ENCODE measurements at regions not wholly inside any gene's neighbourhood (a gene's known extent, or its start where the extent isn't known, plus 50 kb on each side); places are given as distances from the start of the nearest gene placed in this dataset.

DNA sequence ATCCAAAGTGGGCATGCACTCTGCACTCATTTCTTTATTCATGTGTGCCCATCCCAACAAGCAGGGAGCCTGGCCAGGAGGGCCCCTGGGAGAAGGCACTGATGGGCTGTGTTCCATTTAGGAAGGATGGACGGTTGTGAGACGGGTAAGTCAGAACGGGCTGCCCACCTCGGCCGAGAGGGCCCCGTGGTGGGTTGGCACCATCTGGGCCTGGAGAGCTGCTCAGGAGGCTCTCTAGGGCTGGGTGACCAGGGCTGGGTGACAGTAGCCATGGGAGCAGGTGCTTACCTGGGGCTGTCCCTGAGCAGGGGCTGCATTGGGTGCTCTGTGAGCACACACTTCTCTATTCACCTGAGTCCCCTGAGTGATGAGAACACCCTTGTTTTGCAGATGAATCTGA is 129.3 kb upstream of the B3GAT1 start:
- peaks cover 13% of the 10 kb centered on the region for H3K27me3 Mint-ChIP-seq
- H3K36me3 Mint-ChIP-seq, result no peaks in the 10 kb centered on the region
- H3K9me3 Mint-ChIP-seq, result no peaks in the 10 kb centered on the region
- no peak overlapping the region for H3K4me3 Mint-ChIP-seq
- H3K27ac Mint-ChIP-seq, result no peak overlapping the region
- no peaks in the 10 kb centered on the region for H3K4me1 Mint-ChIP-seq

DNA sequence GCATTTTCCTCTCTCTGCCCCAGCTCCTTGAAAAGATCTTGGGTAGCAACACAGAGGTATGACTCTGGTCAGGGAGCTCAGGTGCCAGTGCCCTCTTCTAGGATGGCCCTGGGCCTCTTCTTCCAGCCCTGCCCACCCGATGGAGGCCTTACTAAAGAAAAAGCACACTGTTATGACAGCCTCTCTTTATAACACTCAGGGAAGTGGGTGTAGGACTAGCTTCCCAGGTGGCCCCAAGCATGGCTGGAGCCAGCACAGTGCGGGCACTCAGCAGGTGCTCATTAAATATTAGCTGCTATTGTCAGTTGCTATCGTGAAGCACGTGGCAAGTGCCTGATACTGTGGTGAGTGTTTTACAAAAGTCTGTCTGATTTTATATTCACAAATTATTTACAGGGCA is 127.2 kb upstream of the B3GAT1 start:
- Mint-ChIP-seq H3K27me3 (peaks cover 13% of the 10 kb centered on the region), H3K36me3 (no peaks in the 10 kb centered on the region), H3K4me1 (no peaks in the 10 kb centered on the region), H3K9me3 (no peaks in the 10 kb centered on the region), H3K27ac (no peak overlapping the region), H3K4me3 (no peak overlapping the region)

DNA sequence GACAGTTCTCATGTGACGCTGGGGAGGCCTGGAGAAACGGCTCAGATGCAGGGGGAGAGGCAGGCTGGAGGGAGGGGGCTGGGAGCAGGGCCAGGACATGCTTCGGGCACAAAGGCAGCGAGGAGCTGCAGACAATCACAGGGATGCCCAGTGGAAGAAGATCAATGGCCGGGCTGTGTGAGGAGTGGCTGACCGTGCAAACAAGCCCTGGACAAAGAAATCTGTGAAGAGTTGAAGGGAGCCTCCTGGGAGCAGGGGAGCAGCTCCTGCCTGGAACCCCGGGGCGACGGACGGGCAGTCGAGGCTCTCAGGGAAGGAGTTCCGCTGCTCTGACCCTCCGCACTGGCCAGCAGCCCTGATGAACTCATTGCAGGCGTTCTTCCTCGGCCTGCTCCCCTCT is 126.7 kb upstream of the B3GAT1 start:
- Mint-ChIP-seq H3K27me3 (peaks cover 11% of the 10 kb centered on the region), H3K27ac (no peak overlapping the region), H3K9me3 (no peaks in the 10 kb centered on the region), H3K36me3 (no peaks in the 10 kb centered on the region), H3K4me1 (no peaks in the 10 kb centered on the region), H3K4me3 (no peak overlapping the region)

DNA sequence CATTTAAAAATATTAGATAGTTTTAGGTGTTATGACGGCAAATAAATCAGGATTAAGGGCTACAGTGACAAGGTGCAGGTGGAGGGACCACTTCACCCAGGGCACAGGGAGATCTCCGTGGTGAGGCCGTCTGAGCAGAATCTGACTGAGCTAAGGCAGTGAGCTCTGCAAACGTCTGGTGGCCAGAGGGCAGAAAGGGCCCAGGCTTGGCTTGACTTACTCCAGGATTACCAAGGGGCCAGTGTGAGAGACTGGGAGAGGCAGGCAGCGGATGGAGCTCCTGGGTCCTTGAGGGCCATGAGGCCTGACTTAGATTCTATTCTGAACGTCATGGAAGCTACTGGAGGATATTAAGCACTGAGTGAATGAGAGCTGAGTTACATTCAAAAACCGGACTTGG is 125.9 kb upstream of the B3GAT1 start:
- Mint-ChIP-seq H3K27me3 (peaks cover 11% of the 10 kb centered on the region), H3K27ac (no peak overlapping the region), H3K36me3 (no peaks in the 10 kb centered on the region), H3K4me3 (no peak overlapping the region), H3K4me1 (no peaks in the 10 kb centered on the region), H3K9me3 (no peaks in the 10 kb centered on the region)

DNA sequence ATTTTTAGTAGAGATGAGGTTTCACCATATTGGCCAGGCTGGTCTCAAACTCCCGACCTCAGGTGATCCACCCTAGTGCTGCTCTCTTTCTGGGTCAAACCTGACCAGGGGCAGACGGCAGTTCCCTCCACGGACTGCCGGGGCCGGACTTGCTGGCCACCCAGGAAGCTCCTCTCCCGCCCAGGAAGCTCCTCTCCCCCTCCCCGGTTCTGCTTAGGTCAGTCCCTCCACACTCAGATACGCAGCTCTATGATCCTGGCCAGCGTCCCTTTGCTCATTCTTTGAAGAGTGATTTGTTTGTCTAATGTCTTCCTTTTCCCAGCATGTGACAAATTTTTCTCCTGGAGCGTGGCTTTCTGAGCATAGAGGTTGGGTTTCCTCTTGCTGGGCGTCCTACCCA is 125.3 kb upstream of the B3GAT1 start:
- Mint-ChIP-seq H3K27me3 (peaks cover 11% of the 10 kb centered on the region), H3K36me3 (no peaks in the 10 kb centered on the region), H3K4me1 (no peaks in the 10 kb centered on the region), H3K9me3 (no peaks in the 10 kb centered on the region), H3K27ac (no peak overlapping the region), H3K4me3 (no peak overlapping the region)

DNA sequence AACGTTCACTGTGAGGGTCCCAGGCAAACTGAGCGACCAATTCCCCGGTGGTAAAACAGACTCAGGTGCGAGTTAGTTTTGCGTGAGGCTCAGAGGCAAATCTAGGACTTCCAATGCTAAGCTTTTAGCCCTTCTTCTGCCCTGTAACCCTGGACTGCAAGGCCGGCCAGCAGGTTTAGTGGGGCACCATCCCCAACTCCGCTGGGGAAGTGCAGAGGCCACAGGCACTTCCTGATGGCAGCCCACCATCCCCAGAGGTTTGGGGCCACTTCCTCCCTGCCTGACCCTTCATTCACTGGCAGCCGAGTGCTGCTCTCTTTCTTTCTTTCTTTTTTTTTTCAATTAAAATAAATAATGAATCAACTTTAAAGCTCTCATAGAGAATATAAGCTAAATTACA is 124.6 kb upstream of the B3GAT1 start:
- Mint-ChIP-seq H3K36me3 (no peaks in the 10 kb centered on the region), H3K4me3 (no peak overlapping the region), H3K4me1 (no peaks in the 10 kb centered on the region), H3K9me3 (no peaks in the 10 kb centered on the region), H3K27me3 (peaks cover 11% of the 10 kb centered on the region), H3K27ac (no peak overlapping the region)

DNA sequence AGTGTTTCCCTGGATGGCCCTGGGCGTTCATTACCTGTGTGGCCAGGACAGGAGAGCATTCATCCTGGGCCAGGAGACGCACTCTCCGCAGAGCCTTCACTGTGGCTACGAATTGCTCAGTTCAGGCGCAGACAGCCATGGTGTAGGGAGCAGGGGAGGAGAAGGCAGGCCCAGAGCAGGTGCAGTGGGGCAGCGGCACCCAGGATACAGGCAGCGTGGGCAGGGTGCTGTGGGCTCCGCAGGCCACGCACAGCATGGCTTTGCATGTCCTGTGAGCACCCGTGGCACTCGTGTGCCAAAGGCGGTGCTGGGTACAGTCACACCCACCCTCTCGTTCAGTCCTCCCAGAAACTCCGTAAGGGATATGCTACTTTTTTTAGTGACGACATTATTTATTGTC is 124.2 kb upstream of the B3GAT1 start:
- Mint-ChIP-seq H3K36me3 (no peaks in the 10 kb centered on the region), H3K9me3 (no peaks in the 10 kb centered on the region), H3K4me3 (no peak overlapping the region), H3K4me1 (no peaks in the 10 kb centered on the region), H3K27me3 (peaks cover 11% of the 10 kb centered on the region), H3K27ac (no peak overlapping the region)

DNA sequence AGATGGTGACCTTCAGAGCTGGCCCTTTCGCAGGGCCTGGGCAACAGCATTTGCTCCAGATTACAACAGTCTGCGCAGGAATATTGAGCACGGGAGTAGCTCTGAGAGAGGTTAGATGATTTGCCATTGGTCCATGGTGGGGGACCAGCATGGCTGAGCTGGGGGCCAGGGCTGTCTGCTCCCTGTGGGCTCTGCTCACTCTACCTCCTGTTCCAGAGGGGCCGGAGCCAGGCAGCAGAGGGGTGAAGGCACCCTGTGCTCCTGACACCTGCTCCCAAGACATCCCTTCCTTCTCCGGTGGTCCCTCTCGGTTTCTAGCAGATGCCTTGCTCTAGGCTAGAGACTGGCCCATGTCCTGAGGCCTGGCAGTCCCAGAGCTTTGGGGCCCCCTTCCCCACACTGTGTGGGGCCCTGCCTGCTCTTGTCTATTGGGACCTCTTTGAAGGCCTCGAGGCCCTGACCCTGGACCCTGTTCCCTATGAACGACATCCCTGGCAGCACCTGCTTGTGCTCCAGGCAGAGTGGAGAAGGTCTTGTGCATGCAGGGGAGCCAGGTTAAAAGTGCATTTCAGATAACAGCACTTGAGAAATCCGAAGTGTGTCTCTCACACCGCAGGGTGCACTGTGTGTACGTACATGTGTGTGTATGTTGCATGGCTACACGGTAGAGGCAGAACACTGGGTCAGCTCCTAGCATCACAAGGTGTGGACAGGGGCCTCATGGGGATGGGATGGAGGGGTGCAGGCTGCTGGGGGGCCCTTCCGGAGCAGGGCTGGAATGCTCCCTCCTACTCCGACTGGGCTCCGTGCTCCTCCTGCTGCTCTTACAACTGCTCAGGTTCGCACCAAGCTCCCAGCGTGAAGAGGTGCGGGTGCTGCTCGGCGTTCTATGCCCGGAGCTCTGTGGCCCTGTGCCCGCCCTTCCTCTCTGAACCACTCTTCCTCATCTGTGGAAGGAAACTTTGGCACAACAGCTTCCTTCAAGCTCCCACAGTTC is 123.3 kb upstream of the B3GAT1 start:
- H3K4me3 Mint-ChIP-seq, result no peak overlapping the region
- H3K9me3 Mint-ChIP-seq, result no peaks in the 10 kb centered on the region
- H3K27me3 Mint-ChIP-seq, result peaks cover 11% of the 10 kb centered on the region
- no peak overlapping the region for H3K27ac Mint-ChIP-seq
- no peaks in the 10 kb centered on the region for H3K4me1 Mint-ChIP-seq
- no peaks in the 10 kb centered on the region for H3K36me3 Mint-ChIP-seq

DNA sequence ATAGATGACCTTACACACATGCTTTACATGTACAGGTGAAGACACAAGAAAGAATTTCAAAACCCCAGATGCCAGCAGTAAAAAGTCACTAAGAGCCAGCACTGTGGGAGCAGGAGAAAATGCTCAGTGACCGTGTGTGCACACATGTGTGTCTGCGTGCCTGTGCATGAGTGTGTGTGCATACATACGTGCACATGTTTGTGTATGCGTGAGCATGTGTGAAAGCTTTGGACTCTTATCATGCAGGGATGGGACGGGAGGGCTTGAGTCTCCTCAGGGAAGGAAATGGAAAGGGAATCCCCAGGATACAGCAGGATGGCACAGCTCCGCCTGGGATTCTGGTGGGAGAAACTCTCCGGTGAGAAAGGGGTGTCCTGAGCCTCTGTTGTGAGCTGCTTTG is 121.5 kb upstream of the B3GAT1 start:
- Mint-ChIP-seq H3K9me3 (no peaks in the 10 kb centered on the region), H3K36me3 (no peaks in the 10 kb centered on the region), H3K4me1 (no peaks in the 10 kb centered on the region), H3K27ac (no peak overlapping the region), H3K27me3 (peaks cover 11% of the 10 kb centered on the region), H3K4me3 (no peak overlapping the region)

DNA sequence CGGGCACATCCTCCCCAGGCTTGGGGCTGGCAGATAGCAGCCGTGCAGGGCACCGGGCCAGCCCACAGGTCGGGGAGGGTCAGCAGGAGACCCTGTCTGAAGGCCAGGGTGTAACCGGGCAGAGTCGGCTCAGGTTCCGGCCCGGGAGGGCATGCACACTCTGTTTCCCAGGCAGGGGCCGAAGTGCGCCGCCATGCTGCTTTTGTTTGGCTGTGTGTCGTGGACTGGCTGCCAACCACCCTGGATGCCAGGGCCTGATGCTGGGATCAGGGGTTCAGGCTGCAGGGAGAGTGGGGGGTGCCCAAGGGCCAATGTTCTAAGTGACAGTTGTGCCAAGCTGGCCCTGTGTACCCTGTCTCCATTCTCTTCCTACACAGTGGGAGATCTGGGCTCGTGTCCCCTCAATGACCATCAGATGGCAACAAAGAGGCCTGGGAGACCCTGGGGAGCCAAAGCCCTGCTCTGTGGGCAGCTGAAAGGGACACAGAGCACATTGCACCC is 120.9 kb upstream of the B3GAT1 start:
- no peak overlapping the region for H3K4me3 Mint-ChIP-seq
- H3K36me3 Mint-ChIP-seq, result no peaks in the 10 kb centered on the region
- H3K27me3 Mint-ChIP-seq, result peaks cover 5% of the 10 kb centered on the region
- H3K9me3 Mint-ChIP-seq, result no peaks in the 10 kb centered on the region
- no peaks in the 10 kb centered on the region for H3K4me1 Mint-ChIP-seq
- H3K27ac Mint-ChIP-seq, result no peak overlapping the region

DNA sequence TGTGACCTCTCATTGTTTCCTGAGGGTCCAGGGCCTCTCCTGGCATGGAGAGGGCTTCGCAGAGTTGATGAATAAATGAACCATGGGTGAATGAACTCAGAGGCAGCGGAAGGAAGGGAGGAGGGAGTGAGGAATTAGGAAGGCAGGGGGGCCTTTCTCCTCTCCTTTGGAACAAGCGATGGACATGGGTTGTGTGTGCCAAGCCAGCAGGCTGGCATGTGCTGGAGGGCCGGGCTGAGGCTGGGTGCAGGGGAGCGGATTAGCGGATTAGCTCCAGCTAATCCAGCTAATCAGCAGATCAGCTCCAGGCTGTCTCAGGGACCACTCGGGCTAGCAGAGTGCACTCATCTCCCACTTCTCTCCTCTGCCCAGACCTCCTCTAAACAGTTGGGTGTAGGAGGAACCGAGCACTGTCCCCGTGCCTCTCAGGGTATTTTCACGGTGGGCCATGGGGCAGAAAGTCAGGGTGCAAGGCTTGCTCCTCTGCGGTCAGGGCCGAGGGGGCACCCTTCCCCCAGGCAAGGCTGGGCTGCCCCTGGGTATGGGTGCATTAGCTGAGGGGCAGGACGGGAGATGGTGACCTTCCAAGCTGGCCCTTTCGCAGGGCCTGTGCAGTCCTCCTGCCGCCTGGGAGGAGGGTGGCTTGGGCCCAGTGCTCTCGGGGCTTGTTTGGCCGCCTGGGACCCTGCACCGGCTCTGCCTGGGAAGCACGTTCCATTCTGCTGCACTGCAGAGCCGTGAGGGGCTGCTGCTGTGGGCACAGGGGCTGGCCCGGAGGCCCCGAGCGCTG is 120.3 kb upstream of the B3GAT1 start:
- H3K36me3 Mint-ChIP-seq, result no peaks in the 10 kb centered on the region
- H3K27ac Mint-ChIP-seq, result no peak overlapping the region
- no peaks in the 10 kb centered on the region for H3K9me3 Mint-ChIP-seq
- peaks cover 1% of the 10 kb centered on the region for H3K27me3 Mint-ChIP-seq
- H3K4me1 Mint-ChIP-seq, result no peaks in the 10 kb centered on the region
- H3K4me3 Mint-ChIP-seq, result no peak overlapping the region

DNA sequence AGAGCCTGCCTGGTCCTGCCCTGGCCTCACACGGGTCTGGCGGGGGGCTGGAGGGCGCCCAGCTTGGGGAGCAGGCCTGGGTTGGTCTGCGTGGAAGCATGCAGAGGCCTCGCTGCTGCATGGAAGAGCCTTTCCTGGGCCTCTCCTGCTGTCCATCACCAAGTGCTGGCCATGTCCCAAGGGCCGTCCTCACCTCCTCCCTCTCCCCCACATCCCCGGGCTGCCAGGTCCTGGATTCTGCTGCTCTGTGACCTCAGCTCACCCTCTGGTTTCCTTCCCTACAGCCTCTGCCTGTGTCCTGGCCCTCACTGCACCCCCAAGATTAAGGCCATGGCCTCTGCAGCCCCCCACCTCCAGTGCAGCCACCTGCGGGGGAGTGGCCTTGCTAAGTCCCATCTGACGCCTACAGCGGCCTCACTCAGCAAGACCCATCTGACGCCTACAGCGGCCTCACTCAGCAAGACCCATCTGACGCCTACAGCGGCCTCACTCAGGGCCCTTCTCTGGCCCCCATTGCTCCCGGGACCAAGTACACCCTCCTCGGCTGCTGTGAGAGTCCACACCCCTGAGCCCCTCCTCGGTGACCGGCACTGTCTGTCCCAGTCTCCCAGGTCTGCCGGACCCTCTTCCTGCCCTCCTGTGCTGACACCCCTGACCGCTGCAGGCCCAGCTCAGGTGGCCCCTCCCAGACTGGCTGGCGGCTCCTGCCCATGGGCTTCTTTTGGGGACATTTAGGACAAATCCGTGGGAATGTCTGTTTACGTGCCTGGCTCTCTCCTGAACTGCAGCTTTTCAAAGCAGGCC is 119.5 kb upstream of the B3GAT1 start:
- Mint-ChIP-seq H3K9me3 (no peaks in the 10 kb centered on the region), H3K4me3 (no peak overlapping the region), H3K4me1 (no peaks in the 10 kb centered on the region), H3K36me3 (no peaks in the 10 kb centered on the region), H3K27ac (no peak overlapping the region), H3K27me3 (peaks cover 1% of the 10 kb centered on the region)

DNA sequence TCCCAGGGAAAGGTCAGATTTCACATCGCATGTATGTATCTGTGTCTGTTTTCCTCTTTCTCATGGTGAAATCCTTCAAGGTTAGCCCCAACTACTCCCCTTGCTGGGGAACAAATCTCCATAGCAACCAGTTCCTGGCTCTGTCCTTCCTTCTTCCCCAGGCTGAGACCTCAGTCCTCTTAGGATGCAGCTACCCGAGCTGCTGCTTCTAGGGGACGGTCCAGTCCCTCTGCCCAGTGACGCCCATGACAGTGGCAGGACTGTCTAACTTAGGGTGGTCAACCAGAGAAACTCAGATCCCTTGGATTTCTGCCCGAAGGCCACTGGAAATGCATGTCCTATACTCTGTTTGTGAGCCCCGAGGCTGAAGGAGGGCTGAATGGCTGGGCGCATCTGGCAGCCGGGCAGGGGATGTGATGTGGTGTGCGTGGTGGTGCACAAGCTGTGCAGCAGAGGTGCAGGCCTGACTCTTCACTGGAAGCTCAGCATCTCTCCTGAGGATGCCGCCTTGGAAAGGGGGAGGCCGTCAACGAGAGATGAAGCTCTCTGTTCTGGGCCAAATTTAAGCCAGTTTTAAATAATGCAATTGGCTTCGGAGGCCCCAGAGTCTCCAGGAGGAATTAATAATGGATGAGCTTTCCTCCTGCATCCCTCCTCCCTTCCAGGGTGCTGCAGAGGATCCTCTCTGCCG is 118.7 kb upstream of the B3GAT1 start:
- no peak overlapping the region for H3K27ac Mint-ChIP-seq
- no peaks in the 10 kb centered on the region for H3K4me1 Mint-ChIP-seq
- no peaks in the 10 kb centered on the region for H3K36me3 Mint-ChIP-seq
- no peaks in the 10 kb centered on the region for H3K9me3 Mint-ChIP-seq
- H3K27me3 Mint-ChIP-seq, result peaks cover 1% of the 10 kb centered on the region
- no peak overlapping the region for H3K4me3 Mint-ChIP-seq

DNA sequence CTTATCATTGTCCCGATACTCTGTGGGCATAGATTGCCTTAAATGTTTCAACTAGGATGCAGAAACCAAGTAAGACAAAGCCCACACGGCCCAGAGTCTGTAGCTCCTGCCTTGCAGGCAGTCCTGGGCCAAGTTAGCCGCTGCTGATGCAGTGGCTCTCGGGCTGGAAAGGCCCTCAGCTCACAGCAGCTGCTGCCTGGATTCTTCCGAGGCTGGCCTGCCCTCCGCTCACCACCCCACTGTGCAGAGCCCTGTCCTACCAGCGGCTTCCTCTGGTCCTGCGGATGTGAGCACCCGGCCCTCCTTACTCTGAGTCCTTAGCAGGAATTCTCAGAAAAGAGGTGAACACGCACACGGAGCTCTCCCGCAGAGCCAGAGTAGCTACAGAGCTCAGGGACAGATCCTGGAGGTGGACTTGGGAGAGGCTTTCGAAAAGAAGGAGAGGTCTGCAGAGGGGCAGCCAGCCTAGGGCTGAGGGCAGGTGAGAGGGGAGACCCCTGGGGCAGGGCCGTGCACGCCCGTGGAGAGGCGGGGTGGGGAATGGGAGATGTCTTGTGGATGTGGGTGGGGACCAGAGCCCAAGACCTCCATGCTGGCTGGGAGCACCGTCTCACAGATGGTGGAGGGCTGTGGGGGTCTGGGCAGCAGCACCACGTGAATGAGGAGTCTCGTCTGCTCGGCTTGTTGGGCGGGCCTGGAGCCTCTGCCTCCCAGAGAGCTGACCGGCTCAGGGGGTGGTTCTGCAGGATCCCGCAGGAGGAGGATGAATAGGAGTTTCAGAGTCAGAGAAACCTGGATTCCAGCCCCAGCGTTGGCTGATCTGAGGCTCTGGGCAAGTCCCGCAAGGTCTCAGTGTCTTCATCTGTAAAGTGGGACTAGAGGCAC is 117.4 kb upstream of the B3GAT1 start:
- no peak overlapping the region for H3K27ac Mint-ChIP-seq
- H3K4me3 Mint-ChIP-seq, result no peak overlapping the region
- no peaks in the 10 kb centered on the region for H3K9me3 Mint-ChIP-seq
- H3K36me3 Mint-ChIP-seq, result no peaks in the 10 kb centered on the region
- H3K4me1 Mint-ChIP-seq, result no peaks in the 10 kb centered on the region
- no peaks in the 10 kb centered on the region for H3K27me3 Mint-ChIP-seq
